ENCODE measurements at regions not wholly inside any gene's neighbourhood (a gene's known extent, or its start where the extent isn't known, plus 50 kb on each side); places are given as distances from the start of the nearest gene placed in this dataset.
"Not testable (repeated sequence)": the region's sequence is repeated elsewhere in the genome, so short reads cannot be mapped to it uniquely, and the experiment has no call there.

GRCh38 chr6:6984585-6985366 is 123.0 kb upstream of the RREB1 start:
- TF ChIP-seq, protein P1, sequence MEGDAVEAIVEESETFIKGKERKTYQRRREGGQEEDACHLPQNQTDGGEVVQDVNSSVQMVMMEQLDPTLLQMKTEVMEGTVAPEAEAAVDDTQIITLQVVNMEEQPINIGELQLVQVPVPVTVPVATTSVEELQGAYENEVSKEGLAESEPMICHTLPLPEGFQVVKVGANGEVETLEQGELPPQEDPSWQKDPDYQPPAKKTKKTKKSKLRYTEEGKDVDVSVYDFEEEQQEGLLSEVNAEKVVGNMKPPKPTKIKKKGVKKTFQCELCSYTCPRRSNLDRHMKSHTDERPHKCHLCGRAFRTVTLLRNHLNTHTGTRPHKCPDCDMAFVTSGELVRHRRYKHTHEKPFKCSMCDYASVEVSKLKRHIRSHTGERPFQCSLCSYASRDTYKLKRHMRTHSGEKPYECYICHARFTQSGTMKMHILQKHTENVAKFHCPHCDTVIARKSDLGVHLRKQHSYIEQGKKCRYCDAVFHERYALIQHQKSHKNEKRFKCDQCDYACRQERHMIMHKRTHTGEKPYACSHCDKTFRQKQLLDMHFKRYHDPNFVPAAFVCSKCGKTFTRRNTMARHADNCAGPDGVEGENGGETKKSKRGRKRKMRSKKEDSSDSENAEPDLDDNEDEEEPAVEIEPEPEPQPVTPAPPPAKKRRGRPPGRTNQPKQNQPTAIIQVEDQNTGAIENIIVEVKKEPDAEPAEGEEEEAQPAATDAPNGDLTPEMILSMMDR (IDR thresholded peaks at IDR 0.05; ENCODE audit: control extremely low read depth, extremely low read depth, low read depth, missing control alignments), result no peak
- CTCF ChIA-PET, result interaction anchor here (1.6 kb wide), 1 partner anchor 11 kb away, joined by 4 read pairs; no protein-coding TSS in a partner anchor
- no peak for DNase-seq (ENCODE audit: extremely low spot score)
- POLR2A ChIA-PET, result no interaction called here

DNA sequence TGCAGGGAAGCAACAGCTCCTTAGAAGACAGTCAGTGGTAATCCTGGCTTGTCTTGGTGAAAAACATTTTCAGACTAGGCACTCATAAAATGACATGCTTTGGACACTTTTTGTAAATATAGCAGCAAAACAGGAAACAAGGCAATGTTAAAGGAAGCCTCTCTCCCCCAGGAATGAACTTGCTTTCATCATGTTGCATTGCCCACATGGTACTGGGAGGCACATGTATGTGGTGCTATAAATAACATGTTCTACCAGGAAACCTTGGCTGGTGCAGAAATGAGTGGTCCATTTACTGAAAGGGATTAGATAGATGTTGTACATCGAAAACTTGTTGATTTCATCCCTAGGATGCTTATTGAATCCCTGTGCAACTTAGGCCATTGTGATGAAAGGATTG is 121.4 kb upstream of the RREB1 start:
- DNase-seq (ENCODE audit: extremely low spot score), result no peak
- POLR2A ChIA-PET, result no interaction called here
- TF ChIP-seq, protein P1 (IDR thresholded peaks at IDR 0.05; ENCODE audit: control extremely low read depth, extremely low read depth, low read depth, missing control alignments), result no peak
- CTCF ChIA-PET, result interaction anchor here (1.2 to 1.6 kb wide), 4 partner anchors 9 to 257 kb away, joined by 3 to 4 read pairs (median 4); no protein-coding TSS in a partner anchor

- POLR2A ChIA-PET, result no interaction called here
Measured at GRCh38 chr6:6987749-6988148, 120.0 kb upstream of the RREB1 start.

DNA sequence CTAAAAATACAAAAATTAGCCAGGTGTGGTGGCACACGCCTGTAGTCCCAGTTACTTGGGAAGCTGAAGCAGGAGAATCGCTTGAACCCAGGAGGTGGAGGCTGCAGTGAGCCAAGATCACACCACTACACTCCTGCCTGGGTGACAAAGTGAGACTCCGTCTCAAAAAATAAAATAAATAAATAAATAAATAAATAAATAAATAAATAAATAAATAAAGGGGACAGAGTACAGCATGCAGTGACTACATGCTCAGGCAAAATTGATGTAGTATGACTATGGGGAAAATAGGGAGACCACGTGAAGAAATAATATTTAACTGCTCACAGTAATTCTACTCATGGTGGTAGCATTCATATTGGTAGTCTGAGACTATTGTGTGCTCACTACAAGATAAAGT is 117.7 kb upstream of the RREB1 start:
- DNase-seq (ENCODE audit: extremely low spot score); POLR2A ChIA-PET: not testable (repeated sequence)
- CTCF ChIA-PET, result interaction anchor here (1.1 to 1.9 kb wide), 2 partner anchors 7 to 18 kb away, joined by 3 to 5 read pairs; no protein-coding TSS in a partner anchor

More at GRCh38 chr6:6987749-6988148, 120.0 kb upstream of the RREB1 start:
- no peak for DNase-seq (ENCODE audit: extremely low spot score)
- CTCF ChIA-PET, result interaction anchor here (1.1 to 2.5 kb wide), 3 partner anchors 16 to 229 kb away, joined by 3 to 7 read pairs (median 4); no protein-coding TSS in a partner anchor
- TF ChIP-seq, protein P1 (IDR thresholded peaks at IDR 0.05; ENCODE audit: control extremely low read depth, extremely low read depth, low read depth, missing control alignments), result no peak

GRCh38 chr6:6993503-6994237 is 114.1 kb upstream of the RREB1 start:
- DNase-seq (ENCODE audit: extremely low spot score), result no peak
- ChIA-PET CTCF (no interaction called here), POLR2A (interaction anchor here (0.6 kb wide), 1 partner anchor 96 kb away, joined by 3 read pairs; no protein-coding TSS in a partner anchor)
- TF ChIP-seq, protein P1 (IDR thresholded peaks at IDR 0.05; ENCODE audit: control extremely low read depth, extremely low read depth, low read depth, missing control alignments), result no peak

- ChIA-PET POLR2A (no interaction called here), CTCF (interaction anchor here (1.1 to 1.4 kb wide), 3 partner anchors 9 to 37 kb away, joined by 4 to 5 read pairs (median 4); no protein-coding TSS in a partner anchor)
- TF ChIP-seq, protein P1 (IDR thresholded peaks at IDR 0.05; ENCODE audit: control extremely low read depth, extremely low read depth, low read depth, missing control alignments), result no peak
- DNase-seq (ENCODE audit: extremely low spot score), result no peak
Measured at GRCh38 chr6:6994796-6995195, 113.0 kb upstream of the RREB1 start.
